ENCODE measurements at regions not wholly inside any gene's neighbourhood (a gene's known extent, or its start where the extent isn't known, plus 50 kb on each side); places are given as distances from the start of the nearest gene placed in this dataset.
"Not testable (repeated sequence)": the region's sequence is repeated elsewhere in the genome, so short reads cannot be mapped to it uniquely, and the experiment has no call there.

DNA sequence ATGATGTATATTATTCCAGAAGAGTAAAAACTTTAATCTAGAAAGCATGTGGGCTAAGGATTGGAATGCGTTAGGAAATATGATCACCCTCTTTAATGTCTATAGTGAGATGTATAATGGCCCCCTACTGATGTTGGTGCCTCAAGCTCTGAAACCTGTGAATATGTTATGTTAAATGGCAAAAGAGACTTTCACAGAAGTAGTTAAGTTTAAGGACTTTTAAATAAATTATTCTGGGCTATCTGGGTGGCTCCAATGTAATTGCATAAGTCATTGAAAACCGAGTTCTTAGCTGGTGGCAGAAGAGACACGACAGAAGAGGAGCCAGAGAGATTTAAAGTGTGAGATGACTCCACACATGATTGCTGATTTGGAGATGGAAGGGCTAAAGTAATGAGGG, 1048.4 kb downstream of the PRIM2 start:
- DNase-seq (ENCODE audit: low spot score): not testable (repeated sequence)

DNA sequence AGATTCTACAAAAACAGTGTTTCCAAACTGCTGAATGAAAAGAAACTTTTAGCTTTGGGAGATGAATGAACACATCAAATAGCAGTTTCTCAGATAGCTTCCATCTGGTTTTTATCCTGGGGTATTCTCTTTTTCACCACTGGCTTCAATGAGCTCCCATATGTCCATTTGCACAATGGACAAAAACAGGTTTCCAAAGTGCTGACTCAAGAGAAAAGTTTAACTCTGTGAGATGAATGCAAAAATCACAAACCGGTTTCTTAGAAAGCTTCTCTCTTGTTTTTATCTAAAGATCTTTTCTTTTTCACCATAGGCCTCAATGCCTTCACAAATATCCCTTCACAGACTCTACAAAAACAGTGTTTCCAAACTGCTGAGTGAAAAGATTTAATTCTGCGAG, 1089.2 kb downstream of the PRIM2 start:
- not testable (repeated sequence) for DNase-seq (ENCODE audit: low spot score)

DNA sequence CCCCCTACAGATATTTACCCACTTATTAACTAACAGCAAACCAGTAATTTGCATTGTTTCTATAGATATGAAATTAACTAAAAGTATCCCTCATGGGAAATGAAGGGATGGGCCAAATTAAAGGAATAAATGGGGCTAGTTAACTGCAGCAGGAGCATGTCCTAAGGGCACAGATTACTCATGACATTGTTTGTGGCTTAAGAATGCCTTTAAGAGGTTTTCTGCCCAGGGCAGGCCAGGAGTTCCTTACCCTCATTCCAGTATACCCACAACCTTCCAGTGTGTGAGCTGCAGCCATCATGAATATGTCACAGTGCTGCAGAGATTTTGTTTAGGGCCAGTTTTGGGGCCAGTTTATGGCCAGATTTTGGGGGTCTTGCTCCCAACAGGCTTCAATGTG, 1101.9 kb downstream of the PRIM2 start:
- no peak for DNase-seq (ENCODE audit: low spot score)

Data from cerebellar cortex (tissue), 1 donor.